HG02763 (cell line): ENCODE measurements at regions not wholly inside any gene's neighbourhood (a gene's known extent, or its start where the extent isn't known, plus 50 kb on each side); places are given as distances from the start of the nearest gene placed in this dataset.
A peak's percentile ranks its signal among the peaks of the same experiment; 100 is the strongest.
"Not testable (repeated sequence)": the region's sequence is repeated elsewhere in the genome, so short reads cannot be mapped to it uniquely, and the experiment has no call there.

Experiments used
- ATAC-seq: cut with Tn5 transposase; IDR thresholded peaks from one replicate; pipeline ENCODE4 v1.9.1; 2021; ENCODE audit warnings: mild to moderate bottlenecking, moderate library complexity; ENCODE audit not compliant: unreplicated experiment

DNA sequence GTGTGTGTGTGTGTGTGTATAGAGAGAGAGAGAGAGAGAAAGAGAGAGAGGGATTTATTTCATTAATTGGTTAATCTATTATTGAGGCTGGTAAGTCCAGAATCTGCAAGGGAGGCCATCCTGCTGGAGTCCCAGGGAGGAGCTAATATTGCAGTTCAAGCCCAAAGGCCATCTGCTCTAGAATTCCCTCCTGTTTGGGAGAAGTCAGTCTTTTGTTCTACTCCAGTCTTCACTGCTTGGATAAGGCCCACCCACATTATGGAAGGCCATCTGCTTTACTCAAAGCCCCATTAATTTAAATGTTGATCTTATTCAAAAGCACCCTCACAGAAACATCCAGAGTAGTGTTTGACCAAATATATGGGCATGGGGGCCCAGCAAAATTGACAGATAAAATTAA is 317.5 kb upstream of the RASGEF1B start:
- no peak for ATAC-seq

DNA sequence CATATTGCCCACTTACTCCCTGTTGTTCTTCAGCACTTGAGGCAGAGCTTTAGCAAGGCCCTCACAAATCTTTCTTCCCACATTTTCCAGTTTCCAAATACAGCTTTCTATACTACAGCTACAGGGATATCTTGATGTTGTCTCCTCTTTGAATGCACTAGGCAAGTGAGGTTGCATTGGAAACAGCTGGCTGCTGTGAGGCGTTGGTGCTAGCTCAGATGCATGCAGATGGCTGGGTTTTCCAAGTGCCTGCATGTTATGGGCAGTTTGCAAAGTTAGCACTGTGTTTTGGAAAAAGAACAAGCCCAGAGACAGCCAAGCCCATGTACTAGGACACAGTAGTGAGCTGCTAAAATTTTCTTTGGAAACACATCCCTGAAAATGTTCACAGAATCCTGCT is 315.1 kb upstream of the RASGEF1B start:
- no peak for ATAC-seq

- ATAC-seq, result no peak
Observed at GRCh38 chr4:81786063-81786763, 314.5 kb upstream of the RASGEF1B start.

DNA sequence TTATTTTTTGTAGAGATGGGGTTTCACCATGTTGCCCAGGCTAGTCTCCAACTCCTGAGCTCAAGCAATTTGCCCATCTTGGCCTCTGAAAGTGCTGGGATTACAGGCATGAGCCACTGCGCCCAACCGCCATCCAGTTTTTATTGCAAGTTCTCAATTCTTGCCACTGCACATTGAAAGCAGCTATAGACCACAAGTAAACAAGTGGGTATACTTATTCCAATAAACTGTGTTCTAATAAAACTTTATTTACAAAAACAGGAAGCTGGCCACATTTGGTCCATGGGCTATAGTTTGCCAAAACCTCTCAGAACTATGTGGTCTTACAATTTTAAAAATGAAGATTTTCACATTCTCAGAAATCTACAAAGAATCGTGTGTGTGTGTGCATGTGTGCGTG is 313.6 kb upstream of the RASGEF1B start:
- no peak for ATAC-seq

GRCh38 chr4:81783558-81783957 is 311.9 kb upstream of the RASGEF1B start:
- no peak for ATAC-seq

DNA sequence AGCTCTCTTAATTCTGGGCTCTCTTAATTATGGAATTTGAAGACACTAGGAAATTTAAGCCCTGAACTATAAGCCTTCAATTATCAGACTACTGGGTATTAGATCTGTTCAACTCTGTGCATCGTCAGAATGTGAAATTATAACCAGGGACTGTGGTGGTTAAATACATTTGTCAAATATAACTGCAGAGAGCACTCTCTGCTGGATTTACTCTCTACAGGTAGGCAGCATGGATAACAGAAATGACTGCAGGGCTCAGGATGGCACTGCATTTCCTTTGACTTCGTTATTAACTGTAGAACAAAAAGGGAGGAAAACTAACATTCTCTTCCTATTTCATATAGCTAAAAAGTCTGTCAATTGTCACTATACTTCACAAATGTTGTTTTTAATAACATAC is 310.1 kb upstream of the RASGEF1B start:
- ATAC-seq, result no peak

GRCh38 chr4:81777718-81778117 is 306.0 kb upstream of the RASGEF1B start:
- not testable (repeated sequence) for ATAC-seq

DNA sequence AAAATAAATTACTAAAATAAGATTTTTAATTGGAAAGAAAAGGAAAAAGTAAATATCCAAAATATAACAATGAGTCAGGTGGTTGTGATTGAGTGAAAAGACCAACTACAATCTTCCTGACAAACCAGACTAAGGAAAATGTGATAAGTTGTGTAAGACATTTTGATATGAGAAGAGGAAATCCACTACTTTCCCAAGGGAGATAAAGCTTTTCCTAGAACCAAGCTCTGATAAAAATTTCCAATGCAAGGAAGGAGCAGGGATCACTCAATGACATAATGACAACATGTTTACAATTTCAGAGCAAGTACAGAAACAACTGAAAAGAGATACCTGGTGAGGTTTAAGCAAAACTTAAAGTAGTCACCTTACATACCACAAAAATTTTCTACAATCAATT is 305.1 kb upstream of the RASGEF1B start:
- no peak for ATAC-seq

- ATAC-seq, result no peak
Observed at GRCh38 chr4:81773557-81773956, 301.9 kb upstream of the RASGEF1B start.

GRCh38 chr4:81771721-81772120 is 300.0 kb upstream of the RASGEF1B start:
- no peak for ATAC-seq

DNA sequence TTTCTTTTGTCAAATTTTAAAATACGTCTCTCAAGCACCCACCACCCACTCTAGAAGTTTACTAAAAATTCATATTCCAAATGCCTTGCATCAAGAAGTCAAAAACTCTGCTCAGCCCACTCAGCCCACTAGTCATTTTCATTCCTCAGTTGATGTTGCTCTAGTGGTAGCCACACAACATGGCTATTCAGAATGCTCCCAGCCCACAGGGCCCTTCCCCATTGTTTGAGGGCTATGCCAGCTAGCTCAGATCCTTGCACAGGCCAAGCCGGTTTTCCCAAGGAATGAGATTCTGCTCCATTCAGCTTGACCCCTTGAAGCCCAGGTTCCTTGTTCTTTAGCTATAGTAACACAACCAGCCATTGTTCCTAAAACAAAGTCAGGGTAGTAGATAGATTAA is 297.5 kb upstream of the RASGEF1B start:
- no peak for ATAC-seq

DNA sequence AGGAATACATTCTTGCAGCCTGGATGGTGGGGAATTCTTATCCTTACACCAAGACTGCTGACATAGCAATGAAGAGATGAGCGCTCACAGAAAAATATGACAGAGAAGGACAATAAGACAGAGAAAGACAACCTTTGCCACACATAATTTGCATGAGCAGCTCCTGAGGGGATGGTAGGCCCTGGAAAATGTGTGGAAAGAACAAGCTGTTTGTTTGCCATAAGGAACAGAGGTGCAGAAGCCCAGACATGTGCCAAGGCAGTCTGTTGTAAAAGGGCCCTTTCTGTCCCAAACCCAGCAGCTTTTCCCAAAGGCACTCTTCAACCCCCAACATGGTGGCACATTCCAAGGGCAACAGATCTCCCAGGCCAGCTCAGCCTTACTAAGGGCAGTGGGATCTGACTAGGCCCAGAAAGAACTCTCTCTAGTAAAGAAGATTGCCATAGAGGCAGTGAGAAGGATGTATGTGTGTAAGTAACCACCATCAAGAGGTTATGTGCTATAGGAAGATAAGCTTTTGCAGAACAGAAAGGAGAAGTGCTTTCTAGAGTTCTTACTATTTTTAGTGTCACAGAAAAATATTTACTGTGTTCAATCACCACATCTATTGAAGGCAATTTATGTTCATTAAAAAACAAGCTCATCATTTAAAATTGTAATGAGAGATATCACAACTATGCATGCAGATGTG is 287.0 kb upstream of the RASGEF1B start:
- ATAC-seq, result no peak

DNA sequence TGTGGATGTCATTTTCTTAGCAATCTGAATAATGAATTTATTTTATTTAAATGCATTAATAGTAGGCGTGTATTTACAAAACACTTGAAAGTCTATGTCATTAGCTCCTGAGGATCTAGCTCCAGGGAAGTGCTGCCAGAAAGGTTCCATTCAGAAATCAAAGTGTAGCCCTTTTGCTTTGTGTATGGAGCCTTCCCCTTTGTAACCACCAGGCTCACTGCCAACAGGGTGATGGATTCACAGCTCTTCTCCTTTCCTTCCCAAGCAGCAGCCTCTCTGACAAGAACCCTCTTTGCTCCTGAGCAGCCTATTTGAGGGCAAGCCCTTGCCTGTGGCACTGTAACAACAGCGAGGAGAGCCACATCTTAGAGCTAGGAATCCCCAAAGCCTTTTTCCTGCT is 286.0 kb upstream of the RASGEF1B start:
- no peak for ATAC-seq

DNA sequence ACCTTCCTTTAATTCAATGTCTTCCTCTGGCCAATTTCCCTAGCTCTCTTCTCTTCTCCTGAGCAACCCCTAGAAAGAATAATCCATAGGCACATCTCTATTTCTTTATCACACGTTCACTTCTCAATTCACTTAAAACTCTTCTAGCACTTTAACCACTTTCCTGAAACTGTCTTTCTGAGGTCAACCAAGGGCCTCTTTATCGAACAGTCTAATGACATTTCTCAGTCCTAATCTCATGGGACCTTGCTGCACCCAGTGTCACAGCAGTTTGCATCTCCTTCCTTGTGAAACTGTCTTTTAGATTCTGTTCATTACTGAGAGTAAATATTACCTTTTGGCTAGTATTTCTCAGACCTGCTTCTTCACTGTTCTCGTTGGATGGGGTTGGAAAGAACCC is 285.3 kb upstream of the RASGEF1B start:
- peak; percentile 84 for ATAC-seq

DNA sequence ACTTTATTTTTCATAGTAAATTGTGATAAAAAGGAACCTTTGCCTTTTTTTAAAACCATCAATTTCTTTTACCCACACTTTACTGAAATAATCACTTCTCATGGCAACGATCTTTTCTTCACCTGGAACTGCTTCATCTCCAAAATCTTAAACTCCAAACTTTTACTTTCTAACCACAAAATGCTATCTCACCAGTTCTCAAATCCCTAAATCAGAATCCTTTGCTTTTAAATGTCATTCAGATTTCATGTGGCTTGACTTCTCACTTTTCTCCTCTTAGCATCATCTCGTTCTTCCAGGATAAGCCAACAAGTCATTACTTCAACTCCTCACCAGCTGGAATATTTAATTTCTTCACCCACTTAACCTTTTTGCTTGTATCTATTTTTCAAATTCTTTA is 284.3 kb upstream of the RASGEF1B start:
- ATAC-seq, result no peak

GRCh38 chr4:81754169-81754568 is 282.5 kb upstream of the RASGEF1B start:
- ATAC-seq, result no peak

- no peak for ATAC-seq
Observed at GRCh38 chr4:81751531-81752289, 280.0 kb upstream of the RASGEF1B start.

- ATAC-seq, result no peak
Observed at GRCh38 chr4:81747242-81747930, 275.7 kb upstream of the RASGEF1B start.

GRCh38 chr4:81746773-81747172 is 275.1 kb upstream of the RASGEF1B start:
- no peak for ATAC-seq

GRCh38 chr4:81746071-81746470 is 274.4 kb upstream of the RASGEF1B start:
- no peak for ATAC-seq

DNA sequence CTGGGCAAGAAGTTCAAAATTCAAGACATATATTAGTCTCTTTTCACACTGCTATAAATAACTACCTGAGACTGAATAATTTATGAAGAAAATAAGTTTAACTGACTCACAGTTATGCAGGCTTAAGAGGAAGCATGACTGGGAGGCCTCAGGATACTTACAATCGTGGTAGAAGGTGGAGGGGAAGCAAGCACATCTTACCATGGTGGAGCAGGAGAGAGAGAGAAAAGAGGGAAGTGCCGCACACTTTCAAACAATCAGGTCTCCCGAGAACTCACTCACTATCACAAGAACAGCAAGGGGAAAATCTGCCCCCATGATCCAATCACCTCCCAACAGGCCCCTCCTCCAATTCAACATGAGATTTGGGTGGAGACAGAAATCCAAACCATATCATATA is 273.3 kb upstream of the RASGEF1B start:
- ATAC-seq, result no peak
